T-helper 2 cell (primary cell): ENCODE measurements at regions not wholly inside any gene's neighbourhood (a gene's known extent, or its start where the extent isn't known, plus 50 kb on each side); places are given as distances from the start of the nearest gene placed in this dataset.

Source experiments
- DNase-seq, 5 experiments: peaks; one replicate each; pipeline versions ENCODE4 v3.0.0 to v3.0.0-alpha.2; 2012 to 2022

- DNase-seq, result no peak
Measured at GRCh38 chr18:51862051-51862715, 477.8 kb upstream of the DCC start.

- DNase-seq, result no peak
Measured at GRCh38 chr18:51864219-51864965, 475.6 kb upstream of the DCC start.

- no peak for DNase-seq
Measured at GRCh38 chr18:51865538-51865937, 474.5 kb upstream of the DCC start.

- DNase-seq, result peak in 1 of 5 experiments; percentile 14
Measured at GRCh38 chr18:51867767-51868166, 472.2 kb upstream of the DCC start.

- no peak for DNase-seq
Measured at GRCh38 chr18:51878724-51879123, 461.3 kb upstream of the DCC start.

- no peak for DNase-seq
Measured at GRCh38 chr18:51879329-51879728, 460.7 kb upstream of the DCC start.

GRCh38 chr18:51881394-51881793 is 458.6 kb upstream of the DCC start:
- no peak for DNase-seq

GRCh38 chr18:51884039-51884438 is 456.0 kb upstream of the DCC start:
- DNase-seq, result no peak

GRCh38 chr18:51890762-51891161 is 449.2 kb upstream of the DCC start:
- no peak for DNase-seq

- no peak for DNase-seq
Measured at GRCh38 chr18:51891876-51892275, 448.1 kb upstream of the DCC start.

- DNase-seq, result no peak
Measured at GRCh38 chr18:51897884-51898283, 442.1 kb upstream of the DCC start.

GRCh38 chr18:51907687-51908597 is 432.1 kb upstream of the DCC start:
- DNase-seq, result no peak

- no peak for DNase-seq
Measured at GRCh38 chr18:51908598-51908944, 431.4 kb upstream of the DCC start.

- DNase-seq, result no peak
Measured at GRCh38 chr18:51911584-51911983, 428.4 kb upstream of the DCC start.

GRCh38 chr18:51912381-51912780 is 427.6 kb upstream of the DCC start:
- no peak for DNase-seq

GRCh38 chr18:51915176-51915575 is 424.8 kb upstream of the DCC start:
- no peak for DNase-seq

- DNase-seq, result no peak
Measured at GRCh38 chr18:51921862-51922261, 418.1 kb upstream of the DCC start.

GRCh38 chr18:51933903-51934302 is 406.1 kb upstream of the DCC start:
- no peak for DNase-seq

- DNase-seq, result no peak
Measured at GRCh38 chr18:51936115-51936514, 403.9 kb upstream of the DCC start.

GRCh38 chr18:51941999-51942398 is 398.0 kb upstream of the DCC start:
- no peak for DNase-seq

GRCh38 chr18:51943281-51943680 is 396.7 kb upstream of the DCC start:
- DNase-seq, result no peak

GRCh38 chr18:51946946-51947345 is 393.1 kb upstream of the DCC start:
- no peak for DNase-seq

GRCh38 chr18:51952844-51953243 is 387.2 kb upstream of the DCC start:
- no peak for DNase-seq

- DNase-seq, result no peak
Measured at GRCh38 chr18:51953521-51953920, 386.5 kb upstream of the DCC start.
